HG03565 (cell line): ENCODE measurements at regions not wholly inside any gene's neighbourhood (a gene's known extent, or its start where the extent isn't known, plus 50 kb on each side); places are given as distances from the start of the nearest gene placed in this dataset.

Experiments
- ATAC-seq: cut with Tn5 transposase; IDR thresholded peaks from one replicate; pipeline ENCODE4 v1.9.1; 2021; ENCODE audit warnings: mild to moderate bottlenecking, moderate library complexity; ENCODE audit not compliant: unreplicated experiment

GRCh38 chr6:21949211-21949801, 347.5 kb downstream of the PRL start:
- no peak for ATAC-seq

GRCh38 chr6:21952367-21952766, 344.5 kb downstream of the PRL start:
- ATAC-seq: no peak

- ATAC-seq: peak; percentile 49
Measured at GRCh38 chr6:21953831-21954801, 342.7 kb downstream of the PRL start.

GRCh38 chr6:21955053-21955595, 341.7 kb downstream of the PRL start:
- ATAC-seq: no peak

GRCh38 chr6:21955951-21956350, 340.9 kb downstream of the PRL start:
- no peak for ATAC-seq

GRCh38 chr6:21958428-21958827, 338.4 kb downstream of the PRL start:
- no peak for ATAC-seq

- ATAC-seq: no peak
Measured at GRCh38 chr6:21961226-21961625, 335.6 kb downstream of the PRL start.

- no peak for ATAC-seq
Measured at GRCh38 chr6:21965016-21965415, 331.8 kb downstream of the PRL start.

GRCh38 chr6:21965953-21966539, 330.8 kb downstream of the PRL start:
- ATAC-seq: no peak

GRCh38 chr6:21967056-21967974, 329.5 kb downstream of the PRL start:
- no peak for ATAC-seq

- ATAC-seq: no peak
Measured at GRCh38 chr6:21968411-21968810, 328.4 kb downstream of the PRL start.

- no peak for ATAC-seq
Measured at GRCh38 chr6:21969192-21969591, 327.6 kb downstream of the PRL start.

- ATAC-seq: no peak
Measured at GRCh38 chr6:21970569-21971300, 326.1 kb downstream of the PRL start.

GRCh38 chr6:21971541-21971940, 325.3 kb downstream of the PRL start:
- no peak for ATAC-seq

- ATAC-seq: no peak
Measured at GRCh38 chr6:21972516-21972915, 324.3 kb downstream of the PRL start.

- ATAC-seq: no peak
Measured at GRCh38 chr6:21977346-21977745, 319.5 kb downstream of the PRL start.

- ATAC-seq: no peak
Measured at GRCh38 chr6:21981235-21981833, 315.5 kb downstream of the PRL start.

GRCh38 chr6:21984135-21984534, 312.7 kb downstream of the PRL start:
- no peak for ATAC-seq

- ATAC-seq: no peak
Measured at GRCh38 chr6:21984561-21984960, 312.3 kb downstream of the PRL start.
